ENCODE measurements at regions not wholly inside any gene's neighbourhood (a gene's known extent, or its start where the extent isn't known, plus 50 kb on each side); places are given as distances from the start of the nearest gene placed in this dataset.
"Not testable (repeated sequence)": the region's sequence is repeated elsewhere in the genome, so short reads cannot be mapped to it uniquely, and the experiment has no call there.

DNA sequence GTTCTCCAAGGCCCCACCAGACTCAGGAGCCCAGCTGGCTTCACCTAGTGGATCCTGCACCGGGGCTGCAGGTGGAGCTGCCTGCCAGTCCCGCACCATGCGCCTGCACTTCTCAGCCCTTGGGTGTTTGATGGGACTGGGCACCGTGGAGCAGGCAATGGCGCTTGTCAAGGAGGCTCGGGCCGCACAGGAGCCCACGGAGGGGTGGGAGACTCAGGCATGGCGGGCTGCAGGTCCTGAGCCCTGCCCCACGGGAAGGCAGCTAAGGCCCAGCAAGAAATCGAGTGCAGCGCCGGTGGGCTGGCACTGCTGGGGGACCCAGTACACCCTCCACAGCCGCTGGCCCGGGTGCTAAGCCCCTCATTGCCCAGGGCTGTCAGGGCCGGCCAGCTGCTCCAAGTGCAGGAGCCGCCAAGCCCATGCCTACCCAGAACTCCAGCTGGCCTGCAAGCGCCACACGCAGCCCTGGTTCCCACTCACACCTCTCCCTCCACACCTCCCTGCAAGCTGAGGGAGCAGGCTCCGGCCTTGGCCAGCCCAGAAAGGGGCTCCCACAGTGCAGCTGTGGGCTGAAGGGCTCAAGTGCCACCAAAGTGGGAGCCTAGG lies 95.2 kb downstream of the CHCHD4 start:
- H3K4me1 ChIP-seq (ENCODE audit: insufficient read depth, low read length); H3K36me3 Mint-ChIP-seq; H3K9me3 ChIP-seq (ENCODE audit: low read length); POLR2A ChIA-PET; H3K36me3 ChIP-seq (ENCODE audit: insufficient read depth, low read length); H3K27me3 ChIP-seq (ENCODE audit: insufficient read depth, low read length, poor library complexity, severe bottlenecking); CTCF ChIA-PET; H3K27ac ChIP-seq (ENCODE audit: low read depth, low read length); H3K4me3 Mint-ChIP-seq; H3K4me1 Mint-ChIP-seq; DNase-seq; H3K4me3 ChIP-seq (ENCODE audit: low read length): not testable (repeated sequence)
- Mint-ChIP-seq H3K9me3 (peaks cover 0 to 11% (median 4%) of the 10 kb centered on the region in 5 donors), H3K27me3 (peaks cover 4 to 33% of the 10 kb centered on the region in 2 donors), H3K27ac (peak overlapping the region in 1 of 8 donors; percentile 7)

DNA sequence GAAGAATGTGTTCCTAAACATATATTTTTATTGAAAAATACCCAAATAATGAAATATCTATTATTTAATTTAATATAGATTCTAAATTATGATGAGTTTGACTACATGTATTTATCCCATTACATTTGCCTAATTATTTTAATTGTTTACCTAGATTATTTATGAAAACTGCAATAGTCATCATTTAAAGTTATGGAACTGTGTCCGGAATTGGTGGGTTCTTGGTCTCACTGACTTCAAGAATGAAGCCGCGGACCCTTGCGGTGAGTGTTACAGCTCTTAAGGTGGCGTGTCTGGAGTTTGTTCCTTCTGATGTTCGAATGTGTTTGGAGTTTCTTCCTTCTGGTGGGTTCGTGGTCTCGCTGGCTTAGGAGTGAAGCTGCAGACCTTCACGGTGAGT lies 96.5 kb downstream of the CHCHD4 start:
- H3K27me3 ChIP-seq (ENCODE audit: insufficient read depth, low read length, poor library complexity, severe bottlenecking); CTCF ChIA-PET; DNase-seq; H3K36me3 ChIP-seq (ENCODE audit: insufficient read depth, low read length); H3K27ac Mint-ChIP-seq; H3K9me3 ChIP-seq (ENCODE audit: low read length); H3K4me1 Mint-ChIP-seq; H3K4me3 Mint-ChIP-seq; H3K4me3 ChIP-seq (ENCODE audit: low read length); POLR2A ChIA-PET; H3K27ac ChIP-seq (ENCODE audit: low read depth, low read length); H3K4me1 ChIP-seq (ENCODE audit: insufficient read depth, low read length): not testable (repeated sequence)
- Mint-ChIP-seq H3K27me3 (peaks cover 13 to 43% of the 10 kb centered on the region in 2 donors), H3K9me3 (peaks cover 5 to 25% (median 13%) of the 10 kb centered on the region in 5 donors), H3K36me3 (peaks cover 0 to 12% (median 0%) of the 10 kb centered on the region in 3 donors)

DNA sequence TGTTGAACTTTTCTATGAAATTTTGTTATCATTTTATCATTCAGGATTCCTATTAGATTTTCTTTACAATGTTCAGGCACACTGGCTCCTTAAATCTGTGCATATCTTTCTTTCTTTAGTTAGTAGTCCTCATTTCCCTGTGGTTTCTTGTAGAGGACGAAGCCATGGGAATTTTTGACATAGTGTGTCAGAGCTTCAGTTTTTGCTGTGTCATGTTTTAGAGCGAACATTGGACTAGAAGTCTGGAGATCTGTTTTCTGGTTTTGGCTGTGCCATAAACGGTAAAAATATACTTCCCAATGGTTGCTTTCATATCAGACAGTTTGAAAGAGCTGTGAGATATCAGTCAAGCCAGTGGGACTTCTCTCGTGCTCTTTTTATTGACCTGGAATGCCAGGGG lies 105.2 kb downstream of the CHCHD4 start:
- Mint-ChIP-seq H3K36me3 (peaks cover 0 to 15% (median 0%) of the 10 kb centered on the region in 3 donors), H3K9me3 (peaks cover 10 to 23% (median 20%) of the 10 kb centered on the region in 5 donors), H3K27me3 (peaks cover 17 to 81% of the 10 kb centered on the region in 2 donors), H3K4me1 (no peaks in the 10 kb centered on the region), H3K27ac (no peak overlapping the region), H3K4me3 (no peak overlapping the region)
- Histone ChIP-seq H3K36me3 (ENCODE audit: insufficient read depth, low read length) (no peaks in the 10 kb centered on the region), H3K27ac (ENCODE audit: low read depth, low read length) (no peak overlapping the region), H3K27me3 (ENCODE audit: insufficient read depth, low read length, poor library complexity, severe bottlenecking) (no peaks in the 10 kb centered on the region), H3K4me3 (ENCODE audit: low read length) (no peak overlapping the region), H3K9me3 (ENCODE audit: low read length) (no peaks in the 10 kb centered on the region), H3K4me1 (ENCODE audit: insufficient read depth, low read length) (no peaks in the 10 kb centered on the region)
- ChIA-PET POLR2A (no interaction called here), CTCF (no interaction called here)
- DNase-seq = no peak

DNA sequence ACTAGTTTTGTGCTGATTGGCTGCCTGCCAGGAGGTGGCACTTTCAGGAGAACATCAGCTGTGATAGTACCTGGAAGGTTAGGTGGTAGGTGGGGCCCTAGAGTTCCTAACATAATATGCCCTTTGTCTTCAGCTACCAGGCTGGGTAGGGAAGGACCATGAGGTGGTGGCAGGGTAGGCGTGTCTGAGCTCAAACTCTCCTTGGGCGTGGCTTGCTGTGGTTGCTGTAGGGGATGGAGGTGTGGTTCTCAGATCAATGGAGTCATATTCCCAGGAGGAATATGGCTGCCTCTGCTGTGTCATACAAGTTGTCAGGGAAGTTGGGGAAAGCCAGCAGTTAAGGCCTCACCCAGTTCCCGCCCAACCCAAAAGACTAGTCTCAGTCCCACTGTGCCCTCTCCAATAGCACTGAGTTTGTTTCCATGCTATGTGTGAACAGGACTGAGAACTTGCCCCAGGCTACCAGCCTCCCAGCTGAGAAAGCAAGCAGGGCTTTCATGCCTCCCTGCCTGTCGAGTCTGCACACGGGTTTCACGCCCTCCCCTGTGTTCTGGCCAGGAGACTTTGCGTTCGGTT lies 107.7 kb downstream of the CHCHD4 start:
- no peak overlapping the region for H3K27ac Mint-ChIP-seq
- peaks cover 3 to 17% (median 10%) of the 10 kb centered on the region in 5 donors for H3K9me3 Mint-ChIP-seq
- no peak for DNase-seq
- Histone ChIP-seq H3K36me3 (ENCODE audit: insufficient read depth, low read length) (no peaks in the 10 kb centered on the region), H3K27me3 (ENCODE audit: insufficient read depth, low read length, poor library complexity, severe bottlenecking) (no peaks in the 10 kb centered on the region), H3K4me1 (ENCODE audit: insufficient read depth, low read length) (no peaks in the 10 kb centered on the region), H3K27ac (ENCODE audit: low read depth, low read length) (no peak overlapping the region), H3K4me3 (ENCODE audit: low read length) (no peak overlapping the region), H3K9me3 (ENCODE audit: low read length) (no peaks in the 10 kb centered on the region)
- H3K4me1 Mint-ChIP-seq = no peaks in the 10 kb centered on the region
- peaks cover 8 to 77% of the 10 kb centered on the region in 2 donors for H3K27me3 Mint-ChIP-seq
- POLR2A ChIA-PET = no interaction called here
- no peaks in the 10 kb centered on the region for H3K36me3 Mint-ChIP-seq
- CTCF ChIA-PET = no interaction called here
- no peak overlapping the region for H3K4me3 Mint-ChIP-seq

DNA sequence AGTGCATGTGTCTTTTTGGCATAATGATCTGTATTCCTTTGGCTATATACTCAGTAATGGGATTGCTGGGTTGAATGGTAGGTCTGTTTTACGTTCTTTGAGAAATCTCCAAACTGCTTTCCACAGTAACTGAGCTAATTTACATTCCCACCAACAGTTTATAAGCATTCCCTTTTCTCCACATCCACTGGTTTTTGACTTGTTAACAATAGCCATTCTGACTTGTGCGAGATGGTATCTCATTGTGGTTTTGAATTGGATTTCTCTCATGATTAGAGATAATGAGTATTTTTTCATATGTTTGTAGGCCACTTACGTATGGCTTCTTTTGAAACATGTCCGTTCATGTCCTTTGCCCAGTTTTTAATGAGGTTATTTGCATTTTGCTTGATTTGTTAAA lies 117.7 kb downstream of the CHCHD4 start:
- CTCF ChIA-PET = no interaction called here
- no peak overlapping the region for H3K27ac ChIP-seq (ENCODE audit: low read depth, low read length)
- H3K9me3 ChIP-seq (ENCODE audit: low read length) = no peaks in the 10 kb centered on the region
- no peaks in the 10 kb centered on the region for H3K4me1 Mint-ChIP-seq
- peaks cover 18 to 43% of the 10 kb centered on the region in 2 donors for H3K27me3 Mint-ChIP-seq
- POLR2A ChIA-PET = no interaction called here
- no peak overlapping the region for H3K4me3 ChIP-seq (ENCODE audit: low read length)
- H3K27me3 ChIP-seq (ENCODE audit: insufficient read depth, low read length, poor library complexity, severe bottlenecking) = no peaks in the 10 kb centered on the region
- no peaks in the 10 kb centered on the region for H3K36me3 ChIP-seq (ENCODE audit: insufficient read depth, low read length)
- H3K4me3 Mint-ChIP-seq = no peak overlapping the region
- no peak overlapping the region for H3K27ac Mint-ChIP-seq
- H3K4me1 ChIP-seq (ENCODE audit: insufficient read depth, low read length) = no peaks in the 10 kb centered on the region
- H3K36me3 Mint-ChIP-seq = no peaks in the 10 kb centered on the region
- no peak for DNase-seq
- peaks cover 0 to 2% (median 0%) of the 10 kb centered on the region in 5 donors for H3K9me3 Mint-ChIP-seq

DNA sequence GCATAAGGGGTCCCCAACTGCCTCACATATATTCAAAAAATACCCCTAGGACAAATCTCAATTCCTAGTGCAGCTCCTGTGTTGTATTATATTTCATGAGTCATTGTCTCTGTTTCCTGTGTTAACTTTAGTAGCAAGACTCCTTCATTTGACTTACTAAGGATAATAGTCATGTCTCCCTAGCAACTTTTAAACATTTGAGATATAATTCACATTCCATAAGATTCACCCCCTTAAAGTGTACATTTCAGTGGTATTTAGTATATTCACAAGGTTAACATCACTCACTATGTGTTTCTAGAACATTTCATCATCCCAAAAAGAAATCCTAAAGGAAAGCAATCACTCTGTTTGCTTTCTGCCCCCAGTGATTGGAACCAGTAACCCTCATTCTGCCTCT lies 121.3 kb upstream of the WNT7A start:
- Histone ChIP-seq H3K4me1 (ENCODE audit: insufficient read depth, low read length) (no peaks in the 10 kb centered on the region), H3K4me3 (ENCODE audit: low read length) (no peak overlapping the region), H3K27ac (ENCODE audit: low read depth, low read length) (no peak overlapping the region), H3K27me3 (ENCODE audit: insufficient read depth, low read length, poor library complexity, severe bottlenecking) (no peaks in the 10 kb centered on the region), H3K36me3 (ENCODE audit: insufficient read depth, low read length) (no peaks in the 10 kb centered on the region), H3K9me3 (ENCODE audit: low read length) (no peaks in the 10 kb centered on the region)
- ChIA-PET CTCF (no interaction called here), POLR2A (no interaction called here)
- DNase-seq = no peak
- Mint-ChIP-seq H3K36me3 (no peaks in the 10 kb centered on the region), H3K9me3 (peaks cover 0 to 4% (median 2%) of the 10 kb centered on the region in 5 donors), H3K4me3 (no peak overlapping the region), H3K4me1 (no peaks in the 10 kb centered on the region), H3K27ac (no peak overlapping the region), H3K27me3 (peaks cover 12 to 21% of the 10 kb centered on the region in 2 donors)

DNA sequence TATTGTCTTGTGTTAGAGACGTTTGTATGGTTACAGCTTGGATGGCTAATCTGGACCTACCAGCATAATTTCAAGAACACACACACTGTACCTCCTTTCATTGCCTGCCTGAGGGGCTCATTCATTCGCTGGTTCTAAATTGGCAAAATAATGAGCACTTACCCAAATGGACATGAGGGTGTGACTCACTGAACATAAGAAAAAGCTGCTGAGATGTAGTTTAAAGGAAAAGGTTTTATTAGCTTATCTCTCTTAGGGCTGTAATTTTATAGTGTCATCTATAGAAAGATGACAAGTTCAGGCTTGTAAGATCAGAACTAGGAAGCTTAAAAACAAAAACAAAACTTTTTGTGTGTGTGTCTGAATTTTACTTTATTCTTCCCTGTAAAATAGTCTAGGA lies 120.7 kb upstream of the WNT7A start:
- H3K4me1 ChIP-seq (ENCODE audit: insufficient read depth, low read length) = no peaks in the 10 kb centered on the region
- peaks cover 0 to 10% (median 6%) of the 10 kb centered on the region in 5 donors for H3K9me3 Mint-ChIP-seq
- no peak overlapping the region for H3K4me3 Mint-ChIP-seq
- no peak overlapping the region for H3K4me3 ChIP-seq (ENCODE audit: low read length)
- no peaks in the 10 kb centered on the region for H3K36me3 ChIP-seq (ENCODE audit: insufficient read depth, low read length)
- no peak overlapping the region for H3K27ac Mint-ChIP-seq
- no peaks in the 10 kb centered on the region for H3K9me3 ChIP-seq (ENCODE audit: low read length)
- peaks cover 0 to 5% (median 0%) of the 10 kb centered on the region in 3 donors for H3K36me3 Mint-ChIP-seq
- no peaks in the 10 kb centered on the region for H3K27me3 ChIP-seq (ENCODE audit: insufficient read depth, low read length, poor library complexity, severe bottlenecking)
- peaks cover 11 to 24% of the 10 kb centered on the region in 2 donors for H3K27me3 Mint-ChIP-seq
- H3K27ac ChIP-seq (ENCODE audit: low read depth, low read length) = no peak overlapping the region
- ChIA-PET CTCF (no interaction called here), POLR2A (no interaction called here)
- DNase-seq = no peak
- no peaks in the 10 kb centered on the region for H3K4me1 Mint-ChIP-seq

DNA sequence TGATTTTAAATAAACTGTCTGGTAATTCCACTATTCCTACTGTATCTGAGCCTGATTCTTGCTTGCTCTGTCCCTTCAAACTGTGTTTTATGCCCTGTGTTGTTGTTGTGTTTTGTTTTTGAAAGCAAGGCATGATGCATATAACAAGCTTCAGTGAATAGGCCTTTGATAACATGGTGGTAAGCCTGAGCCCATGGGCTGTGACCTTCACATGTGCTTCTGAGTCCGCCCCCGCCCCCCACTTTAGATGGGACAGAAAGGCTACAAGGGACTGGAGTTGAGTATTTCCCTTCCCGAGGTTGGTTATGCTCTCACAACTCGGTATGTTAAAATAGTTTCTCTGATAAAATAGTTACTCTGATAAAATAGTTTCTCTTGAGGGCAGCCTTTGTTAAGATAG lies 119.0 kb upstream of the WNT7A start:
- no peak overlapping the region for H3K4me3 ChIP-seq (ENCODE audit: low read length)
- no peaks in the 10 kb centered on the region for H3K4me1 Mint-ChIP-seq
- H3K9me3 Mint-ChIP-seq = peaks cover 0 to 19% (median 14%) of the 10 kb centered on the region in 5 donors
- H3K27ac ChIP-seq (ENCODE audit: low read depth, low read length) = no peak overlapping the region
- H3K4me3 Mint-ChIP-seq = no peak overlapping the region
- no peaks in the 10 kb centered on the region for H3K36me3 ChIP-seq (ENCODE audit: insufficient read depth, low read length)
- CTCF ChIA-PET = no interaction called here
- H3K27me3 Mint-ChIP-seq = peaks cover 10 to 25% of the 10 kb centered on the region in 2 donors
- H3K27me3 ChIP-seq (ENCODE audit: insufficient read depth, low read length, poor library complexity, severe bottlenecking) = no peaks in the 10 kb centered on the region
- no peak overlapping the region for H3K27ac Mint-ChIP-seq
- peaks cover 0 to 5% (median 0%) of the 10 kb centered on the region in 3 donors for H3K36me3 Mint-ChIP-seq
- POLR2A ChIA-PET = no interaction called here
- H3K9me3 ChIP-seq (ENCODE audit: low read length) = no peaks in the 10 kb centered on the region
- no peaks in the 10 kb centered on the region for H3K4me1 ChIP-seq (ENCODE audit: insufficient read depth, low read length)
- no peak for DNase-seq

Measured in CD8-positive, alpha-beta memory T cell (primary cell).